GM18517 (cell line): ENCODE measurements at regions not wholly inside any gene's neighbourhood (a gene's known extent, or its start where the extent isn't known, plus 50 kb on each side); places are given as distances from the start of the nearest gene placed in this dataset.
"Not testable (repeated sequence)": the region's sequence is repeated elsewhere in the genome, so short reads cannot be mapped to it uniquely, and the experiment has no call there.

Source experiments
- ATAC-seq: cut with Tn5 transposase; IDR thresholded peaks from one replicate; pipeline ENCODE4 v1.9.1; 2021; ENCODE audit warnings: mild to moderate bottlenecking, moderate library complexity; ENCODE audit not compliant: unreplicated experiment

- ATAC-seq: no peak
Observed at GRCh38 chr5:104050436-104050835, 487.8 kb upstream of the NUDT12 start.

- no peak for ATAC-seq
Observed at GRCh38 chr5:104049752-104050151, 487.2 kb upstream of the NUDT12 start.

- no peak for ATAC-seq
Observed at GRCh38 chr5:104048231-104048630, 485.6 kb upstream of the NUDT12 start.

- ATAC-seq: no peak
Observed at GRCh38 chr5:104045987-104046386, 483.4 kb upstream of the NUDT12 start.

- ATAC-seq: not testable (repeated sequence)
Observed at GRCh38 chr5:104039871-104040270, 477.3 kb upstream of the NUDT12 start.

GRCh38 chr5:104037136-104037535, 474.5 kb upstream of the NUDT12 start:
- not testable (repeated sequence) for ATAC-seq

GRCh38 chr5:104033186-104033585, 470.6 kb upstream of the NUDT12 start:
- not testable (repeated sequence) for ATAC-seq

GRCh38 chr5:104024538-104024937, 461.9 kb upstream of the NUDT12 start:
- no peak for ATAC-seq

GRCh38 chr5:104023739-104024138, 461.1 kb upstream of the NUDT12 start:
- no peak for ATAC-seq

GRCh38 chr5:104019956-104020355, 457.4 kb upstream of the NUDT12 start:
- no peak for ATAC-seq

- no peak for ATAC-seq
Observed at GRCh38 chr5:104018299-104018698, 455.7 kb upstream of the NUDT12 start.

- ATAC-seq: no peak
Observed at GRCh38 chr5:104016646-104017045, 454.1 kb upstream of the NUDT12 start.

GRCh38 chr5:104015765-104016164, 453.2 kb upstream of the NUDT12 start:
- ATAC-seq: no peak

GRCh38 chr5:104002783-104003182, 440.2 kb upstream of the NUDT12 start:
- not testable (repeated sequence) for ATAC-seq

GRCh38 chr5:104001136-104001535, 438.5 kb upstream of the NUDT12 start:
- no peak for ATAC-seq

GRCh38 chr5:103993031-103993430, 430.4 kb upstream of the NUDT12 start:
- ATAC-seq: no peak

GRCh38 chr5:103990064-103990463, 427.5 kb upstream of the NUDT12 start:
- ATAC-seq: no peak

GRCh38 chr5:103981592-103981991, 419.0 kb upstream of the NUDT12 start:
- ATAC-seq: no peak

- no peak for ATAC-seq
Observed at GRCh38 chr5:103973669-103974068, 411.1 kb upstream of the NUDT12 start.

GRCh38 chr5:103966295-103966694, 403.7 kb upstream of the NUDT12 start:
- not testable (repeated sequence) for ATAC-seq

GRCh38 chr5:103962023-103962422, 399.4 kb upstream of the NUDT12 start:
- no peak for ATAC-seq

- no peak for ATAC-seq
Observed at GRCh38 chr5:103953601-103954382, 391.2 kb upstream of the NUDT12 start.

GRCh38 chr5:103951776-103952175, 389.2 kb upstream of the NUDT12 start:
- no peak for ATAC-seq
